Esophagus muscularis mucosa (tissue), 4 donors: ENCODE measurements at regions not wholly inside any gene's neighbourhood (a gene's known extent, or its start where the extent isn't known, plus 50 kb on each side); places are given as distances from the start of the nearest gene placed in this dataset.
A peak's percentile ranks its signal among the peaks of the same experiment; 100 is the strongest.
"Not testable (repeated sequence)": the region's sequence is repeated elsewhere in the genome, so short reads cannot be mapped to it uniquely, and the experiment has no call there.

ENCODE experiments used
- DNase-seq: peaks from one replicate; pipeline ENCODE4 v3.0.0-alpha.2; 2017; ENCODE audit errors: extremely low spot score
- H3K27ac ChIP-seq, 4 donors: fragments of 200-600 bp; sonication (generic); replicated peaks in 1 of 4; 1 replicate in 3 of 4; 2 replicates in 1 of 4; pipeline ENCODE4 v1.5.1; 2016 to 2019; ENCODE audit warnings: mild to moderate bottlenecking in 1 of 4
- H3K27me3 ChIP-seq, 4 donors: fragments of 200-600 bp; sonication (generic); one replicate each; pipeline versions ENCODE4 v1.5.1 to v1.6.0; 2016 to 2019
- H3K36me3 ChIP-seq, 4 donors: fragments of 200-600 bp; sonication (generic); one replicate each; pipeline ENCODE4 v1.5.1; 2016 to 2019
- H3K4me1 ChIP-seq, 4 donors: fragments of 200-600 bp; sonication (generic); one replicate each; pipeline ENCODE4 v1.5.1; 2016 to 2019
- H3K4me3 ChIP-seq, 4 donors: fragments of 200-600 bp; sonication (generic); 1 replicate in 2 of 4; 2 replicates in 2 of 4; pipeline ENCODE4 v1.5.1; 2016 to 2019; ENCODE audit warnings: mild to moderate bottlenecking in 4 of 4, moderate library complexity in 1 of 4
- H3K9me3 ChIP-seq, 4 donors: fragments of 200-600 bp; sonication (generic); 1 replicate in 3 of 4; 2 replicates in 1 of 4; pipeline ENCODE4 v1.5.1; 2016 to 2019
- EP300 ChIP-seq: sonication (generic); formaldehyde crosslinking; IDR thresholded peaks from one replicate; pipeline ENCODE4 v1.6.1; 2017; ENCODE audit warnings: antibody characterized with exemption
- POLR2A ChIP-seq: fragments of 450-650 bp; IDR thresholded peaks from one replicate; pipeline ENCODE4 v1.6.1; 2017; ENCODE audit warnings: antibody characterized with exemption, moderate library complexity, mild to moderate bottlenecking, low read depth
- POLR2AphosphoS5 ChIP-seq, 2 donors: sonication (generic); formaldehyde crosslinking; IDR thresholded peaks; one replicate each; pipeline ENCODE4 v1.6.1; 2017; ENCODE audit warnings: antibody characterized with exemption in 2 of 2
- WGBS: methylation state at CpG from one replicate; pipeline ENCODE4 v1.1.5; 2018; 5-methylcytosine and 5-hydroxymethylcytosine counted together
- intact Hi-C: fragments of 100-400 bp; cut with DNase I; formaldehyde crosslinking; loops from one replicate; pipeline ENCODE4 v1.15.1; 2023
- TF ChIP-seq, protein P1 (sequence below), 3 experiments: fragments of 200-600 bp in 2 of 3; fragments of 450-650 bp in 1 of 3; sonication (generic) in 2 of 3; IDR thresholded peaks; one replicate each; pipeline ENCODE4 v1.5.1; 2017 to 2019; ENCODE audit warnings: antibody characterized with exemption in 3 of 3, mild to moderate bottlenecking in 2 of 3, moderate library complexity in 1 of 3

DNA sequence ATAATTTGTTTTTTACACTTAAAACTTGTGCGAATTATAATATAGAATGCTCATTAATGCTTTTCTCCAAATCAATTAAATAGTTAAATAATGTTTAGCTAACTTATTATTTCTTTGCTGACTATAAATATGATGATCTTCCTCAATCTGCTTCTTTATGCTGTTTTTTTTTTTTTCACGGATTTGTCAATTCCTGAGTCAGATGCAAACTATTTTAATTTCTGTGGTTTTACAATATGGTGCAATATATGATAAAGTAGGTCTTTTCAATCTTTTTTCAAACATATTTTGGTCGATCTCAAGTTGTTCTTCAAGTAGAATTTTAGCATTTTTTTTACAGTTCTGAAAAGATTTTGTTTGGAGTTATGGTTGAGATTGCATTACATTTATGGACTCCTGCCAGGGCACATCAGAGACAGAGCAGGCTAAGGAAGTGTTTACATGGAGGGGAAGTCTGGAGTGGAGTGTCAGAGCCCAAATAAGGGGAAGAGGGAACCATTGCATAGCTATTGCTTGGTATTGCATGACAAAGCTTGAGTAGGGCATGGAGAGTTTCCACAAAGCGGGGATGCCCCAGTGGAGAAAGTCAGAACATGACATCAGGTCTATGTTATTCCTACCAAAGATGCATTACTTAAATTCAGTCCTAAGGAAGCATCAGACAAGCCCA is 204.4 kb downstream of the OTUD1 start:
- DNase-seq = no peak
- intact Hi-C loops = no loop called here
- 60% methylated on average over 4 of the region's 4 CpGs for WGBS

DNA sequence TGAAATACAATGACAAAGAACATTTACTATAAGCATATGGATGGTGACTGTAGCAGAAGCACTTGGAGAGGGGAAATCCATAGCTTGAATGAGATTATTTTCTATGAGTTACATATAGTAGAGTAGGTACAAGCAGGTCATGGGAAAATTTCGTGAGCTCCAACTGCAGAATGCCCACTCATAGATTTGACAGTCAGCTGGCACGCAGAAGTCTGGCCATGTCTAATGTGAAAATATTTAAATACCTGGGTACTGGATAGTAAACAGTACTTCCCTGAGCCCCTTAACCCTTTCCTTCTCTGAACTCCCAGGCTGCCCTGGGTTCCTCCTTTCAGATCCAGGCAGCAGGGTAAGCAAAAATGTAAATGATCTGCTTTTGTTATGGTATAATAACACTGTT is 209.7 kb downstream of the OTUD1 start:
- Histone ChIP-seq H3K4me1 (no peaks in the 10 kb centered on the region), H3K27ac (no peak overlapping the region), H3K4me3 (no peak overlapping the region), H3K27me3 (peaks cover 0 to 9% (median 0%) of the 10 kb centered on the region in 4 donors), H3K36me3 (no peaks in the 10 kb centered on the region), H3K9me3 (no peaks in the 10 kb centered on the region)
- DNase-seq = no peak
- WGBS = 64% methylated on average over 2 of the region's 2 CpGs
- intact Hi-C loops = no loop called here
- no peak for TF ChIP-seq EP300
- TF ChIP-seq POLR2A = no peak
- TF ChIP-seq, protein P1, sequence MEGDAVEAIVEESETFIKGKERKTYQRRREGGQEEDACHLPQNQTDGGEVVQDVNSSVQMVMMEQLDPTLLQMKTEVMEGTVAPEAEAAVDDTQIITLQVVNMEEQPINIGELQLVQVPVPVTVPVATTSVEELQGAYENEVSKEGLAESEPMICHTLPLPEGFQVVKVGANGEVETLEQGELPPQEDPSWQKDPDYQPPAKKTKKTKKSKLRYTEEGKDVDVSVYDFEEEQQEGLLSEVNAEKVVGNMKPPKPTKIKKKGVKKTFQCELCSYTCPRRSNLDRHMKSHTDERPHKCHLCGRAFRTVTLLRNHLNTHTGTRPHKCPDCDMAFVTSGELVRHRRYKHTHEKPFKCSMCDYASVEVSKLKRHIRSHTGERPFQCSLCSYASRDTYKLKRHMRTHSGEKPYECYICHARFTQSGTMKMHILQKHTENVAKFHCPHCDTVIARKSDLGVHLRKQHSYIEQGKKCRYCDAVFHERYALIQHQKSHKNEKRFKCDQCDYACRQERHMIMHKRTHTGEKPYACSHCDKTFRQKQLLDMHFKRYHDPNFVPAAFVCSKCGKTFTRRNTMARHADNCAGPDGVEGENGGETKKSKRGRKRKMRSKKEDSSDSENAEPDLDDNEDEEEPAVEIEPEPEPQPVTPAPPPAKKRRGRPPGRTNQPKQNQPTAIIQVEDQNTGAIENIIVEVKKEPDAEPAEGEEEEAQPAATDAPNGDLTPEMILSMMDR (IDR thresholded peaks at IDR 0.05) = no peak
- no peak for TF ChIP-seq POLR2AphosphoS5 (IDR thresholded peaks at IDR 0.05)

More for the DNA sequence above, 204.4 kb downstream of the OTUD1 start:
- Histone ChIP-seq H3K9me3 (no peaks in the 10 kb centered on the region), H3K4me3 (no peak overlapping the region), H3K4me1 (no peaks in the 10 kb centered on the region), H3K27ac (no peak overlapping the region), H3K27me3 (no peaks in the 10 kb centered on the region), H3K36me3 (no peaks in the 10 kb centered on the region)
- no peak for TF ChIP-seq POLR2A
- TF ChIP-seq, protein P1 (IDR thresholded peaks at IDR 0.05) = no peak
- no peak for TF ChIP-seq EP300
- no peak for TF ChIP-seq POLR2AphosphoS5 (IDR thresholded peaks at IDR 0.05)

DNA sequence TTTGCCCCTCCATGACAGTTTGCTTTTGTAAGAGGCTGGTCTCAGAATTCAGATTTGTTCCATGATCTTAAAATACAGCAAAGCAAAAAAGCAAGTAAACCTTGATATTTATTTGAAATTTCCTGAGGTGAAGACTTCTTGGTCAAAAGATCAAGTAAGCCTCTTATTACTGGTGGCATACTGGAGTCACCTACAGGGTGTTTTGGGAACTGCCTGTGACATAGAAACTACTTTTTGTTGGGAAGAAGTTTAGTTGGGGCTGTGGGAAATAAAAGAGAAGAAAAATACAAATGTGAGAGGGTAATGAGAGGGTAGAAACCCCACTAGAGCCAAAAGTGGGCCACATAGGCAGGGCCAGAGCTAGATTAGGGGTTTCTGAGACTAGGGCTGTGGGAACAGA is 217.9 kb downstream of the OTUD1 start:
- peaks cover 0 to 8% (median 0%) of the 10 kb centered on the region in 4 donors for H3K27me3 ChIP-seq
- intact Hi-C loops = no loop called here
- no peak overlapping the region for H3K4me3 ChIP-seq
- no peaks in the 10 kb centered on the region for H3K4me1 ChIP-seq
- no peak for TF ChIP-seq POLR2A
- TF ChIP-seq, protein P1 (IDR thresholded peaks at IDR 0.05) = peak; percentile 21 to 55 (median 35)
- TF ChIP-seq POLR2AphosphoS5 (IDR thresholded peaks at IDR 0.05) = no peak
- no peak for DNase-seq
- no peak overlapping the region for H3K27ac ChIP-seq
- H3K36me3 ChIP-seq = no peaks in the 10 kb centered on the region
- H3K9me3 ChIP-seq = no peaks in the 10 kb centered on the region

DNA sequence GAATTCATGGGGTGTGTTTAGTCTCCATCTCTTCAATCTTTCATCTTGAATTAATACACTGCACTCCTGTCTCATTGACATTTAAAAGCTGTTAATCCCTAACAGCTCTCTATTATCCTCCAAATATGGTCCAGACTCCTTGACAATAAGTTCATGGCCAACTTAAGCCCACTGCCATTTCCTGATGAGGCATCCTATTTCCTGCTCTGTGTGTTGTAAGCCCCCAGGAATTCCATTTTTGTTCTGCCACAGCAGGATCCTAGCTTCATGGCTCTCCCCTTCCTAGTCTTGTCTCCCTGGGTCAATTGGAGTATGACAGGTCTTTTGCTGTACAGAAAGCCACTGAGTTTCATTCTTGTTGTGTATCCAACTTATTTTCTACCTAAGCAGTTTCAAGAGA is 218.8 kb downstream of the OTUD1 start:
- Histone ChIP-seq H3K4me1 (no peaks in the 10 kb centered on the region), H3K27me3 (peaks cover 0 to 8% (median 0%) of the 10 kb centered on the region in 4 donors), H3K27ac (no peak overlapping the region), H3K4me3 (no peak overlapping the region), H3K9me3 (no peaks in the 10 kb centered on the region), H3K36me3 (no peaks in the 10 kb centered on the region)
- no peak for DNase-seq
- intact Hi-C loops = no loop called here
- TF ChIP-seq, protein P1 (IDR thresholded peaks at IDR 0.05) = no peak
- no peak for TF ChIP-seq POLR2AphosphoS5 (IDR thresholded peaks at IDR 0.05)
- no peak for TF ChIP-seq EP300

DNA sequence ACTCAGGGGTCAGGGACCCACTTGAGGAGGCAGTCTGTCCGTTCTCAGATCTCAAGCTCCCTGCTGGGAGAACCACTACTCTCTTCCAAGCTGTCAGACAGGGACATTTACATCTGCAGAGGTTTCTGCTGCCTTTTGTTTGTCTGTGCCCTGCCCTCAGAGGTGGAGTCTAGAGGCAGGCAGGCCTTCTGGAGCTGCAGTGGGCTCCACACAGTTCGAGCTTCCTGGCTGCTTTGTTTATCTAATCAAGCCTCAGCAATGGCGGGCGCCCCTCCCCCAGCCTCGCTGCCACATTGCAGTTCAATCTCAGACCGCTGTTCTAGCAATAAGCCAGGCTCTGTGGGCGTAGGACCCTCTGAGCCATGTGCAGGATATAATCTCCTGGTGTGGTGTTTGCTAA is 233.0 kb downstream of the OTUD1 start:
- H3K9me3 ChIP-seq, H3K27ac ChIP-seq, DNase-seq, H3K27me3 ChIP-seq, intact Hi-C loops, H3K4me3 ChIP-seq, H3K36me3 ChIP-seq, H3K4me1 ChIP-seq: not testable (repeated sequence)
- 80% methylated on average over 7 of the region's 7 CpGs for WGBS
